Kidney epithelial cell (primary cell): ENCODE measurements at regions not wholly inside any gene's neighbourhood (a gene's known extent, or its start where the extent isn't known, plus 50 kb on each side); places are given as distances from the start of the nearest gene placed in this dataset.

Experiments
- DNase-seq: peaks from one replicate; pipeline ENCODE4 v3.0.0-alpha.2; 2010; ENCODE audit warnings: low read depth
- H3K27me3 ChIP-seq: 2 replicates; pipeline ENCODE4 v1.6.0; 2011; ENCODE audit warnings: low read length; ENCODE audit not compliant: control insufficient read depth, insufficient read depth
- H3K36me3 ChIP-seq: 2 replicates; pipeline ENCODE4 v1.5.1; 2011; ENCODE audit warnings: low read length; ENCODE audit not compliant: control insufficient read depth, insufficient read depth
- H3K4me3 ChIP-seq: 2 replicates; pipeline ENCODE4 v1.5.1; 2011; ENCODE audit warnings: low read depth, mild to moderate bottlenecking, control low read depth, low read length
- TF ChIP-seq, protein P1 (sequence below): IDR thresholded peaks from 2 replicates; pipeline ENCODE4 v1.5.1; 2011; ENCODE audit warnings: mild to moderate bottlenecking, moderate library complexity, low read length, control low read depth, inconsistent platforms; ENCODE audit not compliant: insufficient read depth, poor library complexity, severe bottlenecking

DNA sequence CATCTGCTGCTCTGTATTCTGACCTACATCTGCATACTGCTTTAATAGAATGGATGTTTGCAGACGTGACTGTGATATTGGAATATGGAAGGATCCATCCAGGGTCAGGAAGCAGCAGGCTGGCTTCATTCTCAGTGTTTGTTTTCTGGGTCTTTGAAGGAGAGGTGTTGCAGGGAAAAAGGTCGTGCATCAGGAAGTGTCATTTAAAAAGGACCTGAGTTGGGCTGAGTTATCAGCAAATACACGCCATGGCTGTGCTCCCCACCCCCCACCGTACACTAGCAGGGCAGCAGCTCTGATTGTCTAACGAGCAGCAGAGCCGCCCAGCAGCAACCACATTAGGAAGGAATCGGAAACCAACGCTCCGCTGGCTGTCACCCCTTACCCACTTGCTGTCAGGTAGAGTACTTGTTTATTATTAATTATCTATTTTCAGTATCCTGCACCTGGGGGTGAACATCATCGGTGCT is 63.1 kb upstream of the STEAP1B start:
- Histone ChIP-seq H3K27me3 (no peaks in the 10 kb centered on the region), H3K4me3 (peak overlapping the region; percentile 29), H3K36me3 (no peaks in the 10 kb centered on the region)
- DNase-seq, result no peak
- TF ChIP-seq, protein P1, sequence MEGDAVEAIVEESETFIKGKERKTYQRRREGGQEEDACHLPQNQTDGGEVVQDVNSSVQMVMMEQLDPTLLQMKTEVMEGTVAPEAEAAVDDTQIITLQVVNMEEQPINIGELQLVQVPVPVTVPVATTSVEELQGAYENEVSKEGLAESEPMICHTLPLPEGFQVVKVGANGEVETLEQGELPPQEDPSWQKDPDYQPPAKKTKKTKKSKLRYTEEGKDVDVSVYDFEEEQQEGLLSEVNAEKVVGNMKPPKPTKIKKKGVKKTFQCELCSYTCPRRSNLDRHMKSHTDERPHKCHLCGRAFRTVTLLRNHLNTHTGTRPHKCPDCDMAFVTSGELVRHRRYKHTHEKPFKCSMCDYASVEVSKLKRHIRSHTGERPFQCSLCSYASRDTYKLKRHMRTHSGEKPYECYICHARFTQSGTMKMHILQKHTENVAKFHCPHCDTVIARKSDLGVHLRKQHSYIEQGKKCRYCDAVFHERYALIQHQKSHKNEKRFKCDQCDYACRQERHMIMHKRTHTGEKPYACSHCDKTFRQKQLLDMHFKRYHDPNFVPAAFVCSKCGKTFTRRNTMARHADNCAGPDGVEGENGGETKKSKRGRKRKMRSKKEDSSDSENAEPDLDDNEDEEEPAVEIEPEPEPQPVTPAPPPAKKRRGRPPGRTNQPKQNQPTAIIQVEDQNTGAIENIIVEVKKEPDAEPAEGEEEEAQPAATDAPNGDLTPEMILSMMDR, result no peak

DNA sequence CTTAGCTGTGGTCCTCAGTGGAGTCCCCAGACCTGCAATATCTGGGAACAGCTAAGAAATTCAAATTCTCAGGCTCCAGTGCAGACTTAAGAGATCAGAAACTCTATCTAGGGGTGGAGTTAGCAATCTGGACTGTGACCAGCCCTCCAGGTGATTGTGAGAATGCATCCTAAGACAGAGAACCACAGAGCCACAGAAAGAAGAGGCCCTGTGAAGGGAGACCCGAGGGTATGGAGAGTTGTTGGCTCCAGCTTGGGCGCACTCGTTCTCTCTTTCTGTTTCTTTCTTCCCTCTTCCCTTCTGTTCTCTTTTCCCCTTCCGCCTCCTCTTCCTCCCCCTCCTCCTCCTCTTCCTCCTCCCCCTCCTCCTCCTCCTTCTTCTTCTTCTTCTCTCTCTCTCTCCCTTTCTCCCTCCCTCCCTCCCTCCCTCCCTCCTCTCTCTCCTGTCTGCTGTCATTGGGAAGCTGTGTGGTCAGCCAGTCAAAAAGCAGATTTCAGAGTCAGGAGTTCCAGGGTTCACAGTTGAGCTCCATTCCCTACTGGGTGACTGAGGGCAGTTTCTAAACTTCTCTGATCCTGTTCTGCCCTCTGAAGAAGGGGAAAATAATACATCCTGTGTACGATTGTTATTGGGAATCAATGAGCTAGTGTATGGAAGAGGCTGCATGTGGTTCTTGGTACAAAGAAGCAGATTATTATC is 62.1 kb upstream of the STEAP1B start:
- no peak for DNase-seq
- Histone ChIP-seq H3K4me3 (no peak overlapping the region), H3K27me3 (no peaks in the 10 kb centered on the region), H3K36me3 (no peaks in the 10 kb centered on the region)
- TF ChIP-seq, protein P1, result no peak

GRCh38 chr7:22561321-22561811 is 61.4 kb upstream of the STEAP1B start:
- peak; percentile 92 for DNase-seq
- H3K27me3 ChIP-seq, result no peaks in the 10 kb centered on the region
- H3K4me3 ChIP-seq, result no peak overlapping the region
- TF ChIP-seq, protein P1, result no peak
- no peaks in the 10 kb centered on the region for H3K36me3 ChIP-seq

- H3K27me3 ChIP-seq, result no peaks in the 10 kb centered on the region
- no peaks in the 10 kb centered on the region for H3K36me3 ChIP-seq
- TF ChIP-seq, protein P1, result peak; percentile 91
- no peak for DNase-seq
- H3K4me3 ChIP-seq, result no peak overlapping the region
These were observed 60.0 kb upstream of the STEAP1B start for GRCh38 chr7:22559829-22560489.

DNA sequence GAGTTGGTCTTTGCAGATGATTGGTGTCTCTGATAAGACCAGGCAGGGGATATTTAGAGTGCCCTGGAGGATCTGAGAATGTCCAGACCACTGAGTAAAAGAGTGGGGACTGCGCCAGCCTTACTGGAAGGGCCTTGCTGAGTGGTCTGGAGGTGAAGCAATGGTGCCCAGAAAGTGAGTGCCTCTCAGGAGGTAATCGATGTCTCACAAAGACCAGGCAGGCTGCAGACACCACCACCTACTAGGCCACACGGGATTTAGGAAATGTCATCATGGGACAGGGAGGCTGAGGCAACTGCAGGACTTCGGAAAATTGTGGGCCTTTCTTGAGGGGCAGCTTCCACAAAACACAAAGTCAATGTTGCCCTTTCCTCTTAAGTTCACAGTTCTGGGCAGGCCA is 57.2 kb upstream of the STEAP1B start:
- TF ChIP-seq, protein P1, result no peak
- Histone ChIP-seq H3K27me3 (no peaks in the 10 kb centered on the region), H3K36me3 (no peaks in the 10 kb centered on the region), H3K4me3 (no peak overlapping the region)
- DNase-seq, result no peak
